Ramos (cell line): ENCODE measurements at regions not wholly inside any gene's neighbourhood (a gene's known extent, or its start where the extent isn't known, plus 50 kb on each side); places are given as distances from the start of the nearest gene placed in this dataset.

Experiments used
- in situ Hi-C: fragments of 300-500 bp; cut with MboI; formaldehyde crosslinking; loops from one replicate; pipeline ENCODE4 v1.14.3; 2022; ENCODE audit warnings: low sequenced_read_pairs; ENCODE audit not compliant: unreplicated experiment

DNA sequence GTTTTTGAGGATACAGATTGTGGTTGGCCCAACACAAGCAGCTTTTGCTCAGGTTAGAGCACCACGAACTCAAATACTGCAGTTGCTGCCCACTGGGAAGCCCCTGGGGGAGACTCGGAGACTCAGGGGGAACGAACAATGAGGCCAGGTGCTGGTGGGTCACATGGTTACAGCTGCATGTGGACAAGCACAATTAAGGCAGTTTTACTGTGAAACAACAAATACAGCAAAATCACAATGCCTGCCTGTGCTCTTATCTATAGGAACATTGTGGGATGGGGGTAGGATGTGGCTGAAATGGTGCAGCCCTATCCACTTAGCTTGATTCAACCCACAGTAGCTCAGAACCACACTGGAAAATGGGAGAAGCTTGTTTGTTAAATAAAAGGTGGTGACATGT lies 119.7 kb upstream of the SPATA13 start:
- in situ Hi-C loops = no loop called here

DNA sequence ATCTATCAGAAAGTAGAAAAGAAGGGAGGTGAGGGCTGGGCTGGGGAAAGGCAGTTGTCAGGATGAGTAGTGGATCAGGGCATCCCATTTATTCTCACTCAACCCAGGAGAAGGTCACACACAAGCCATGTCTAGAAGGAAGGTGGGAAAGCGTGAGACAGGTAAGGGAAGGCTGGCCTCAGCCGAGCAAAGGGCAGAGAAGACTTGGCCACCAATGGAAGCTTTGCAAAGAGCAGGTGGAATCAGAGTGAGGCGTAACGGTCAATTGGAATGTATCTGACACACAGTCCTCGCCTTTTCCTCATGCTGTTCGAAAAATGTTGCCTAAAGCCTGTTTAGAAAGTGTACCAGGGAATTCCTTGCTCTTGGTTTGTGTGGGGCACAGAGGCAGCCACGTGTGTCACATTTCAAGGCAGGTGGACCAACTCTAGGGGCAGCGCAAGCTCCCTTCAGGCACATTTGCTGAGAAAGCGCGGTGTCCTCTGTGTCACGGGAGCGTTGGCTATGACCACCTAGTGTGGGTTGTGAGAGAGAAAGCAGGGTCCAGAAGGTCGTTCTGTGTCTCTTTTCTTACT lies 118.8 kb upstream of the SPATA13 start:
- in situ Hi-C loops = no loop called here

DNA sequence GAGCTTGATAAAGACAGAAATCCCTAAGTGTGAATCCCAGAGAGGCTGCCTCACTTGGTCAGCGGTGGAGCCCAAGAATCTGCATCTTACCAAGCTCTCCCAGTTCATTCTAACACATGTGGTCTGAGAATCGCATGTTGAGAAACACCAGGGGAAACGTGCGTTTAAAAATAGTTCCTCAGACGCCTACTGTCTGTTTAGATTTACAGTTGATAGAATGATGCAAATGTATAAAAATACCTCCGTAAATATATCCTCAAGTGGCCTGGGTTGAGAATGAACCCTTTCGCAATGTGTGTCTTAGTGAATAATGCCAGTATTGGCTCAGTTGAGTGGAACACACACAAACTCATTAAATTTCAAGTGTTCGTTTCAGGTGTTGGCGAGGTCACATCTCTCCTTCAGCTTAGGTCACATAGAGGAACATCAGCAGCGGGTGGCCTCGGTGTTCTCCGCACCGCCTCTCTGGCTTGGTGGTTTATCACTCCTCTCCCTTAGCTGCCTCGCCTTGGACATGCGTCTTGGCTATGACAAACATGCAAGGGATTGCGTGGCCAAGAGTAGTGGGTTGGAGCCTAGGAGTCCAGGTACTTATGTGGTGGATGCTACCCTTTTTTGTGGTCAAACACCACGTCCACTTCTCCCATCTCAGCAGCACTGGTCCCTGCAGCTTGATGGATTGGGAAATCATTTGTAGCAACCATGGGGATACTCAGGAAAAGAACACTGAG lies 117.6 kb upstream of the SPATA13 start:
- in situ Hi-C loops = no loop called here

DNA sequence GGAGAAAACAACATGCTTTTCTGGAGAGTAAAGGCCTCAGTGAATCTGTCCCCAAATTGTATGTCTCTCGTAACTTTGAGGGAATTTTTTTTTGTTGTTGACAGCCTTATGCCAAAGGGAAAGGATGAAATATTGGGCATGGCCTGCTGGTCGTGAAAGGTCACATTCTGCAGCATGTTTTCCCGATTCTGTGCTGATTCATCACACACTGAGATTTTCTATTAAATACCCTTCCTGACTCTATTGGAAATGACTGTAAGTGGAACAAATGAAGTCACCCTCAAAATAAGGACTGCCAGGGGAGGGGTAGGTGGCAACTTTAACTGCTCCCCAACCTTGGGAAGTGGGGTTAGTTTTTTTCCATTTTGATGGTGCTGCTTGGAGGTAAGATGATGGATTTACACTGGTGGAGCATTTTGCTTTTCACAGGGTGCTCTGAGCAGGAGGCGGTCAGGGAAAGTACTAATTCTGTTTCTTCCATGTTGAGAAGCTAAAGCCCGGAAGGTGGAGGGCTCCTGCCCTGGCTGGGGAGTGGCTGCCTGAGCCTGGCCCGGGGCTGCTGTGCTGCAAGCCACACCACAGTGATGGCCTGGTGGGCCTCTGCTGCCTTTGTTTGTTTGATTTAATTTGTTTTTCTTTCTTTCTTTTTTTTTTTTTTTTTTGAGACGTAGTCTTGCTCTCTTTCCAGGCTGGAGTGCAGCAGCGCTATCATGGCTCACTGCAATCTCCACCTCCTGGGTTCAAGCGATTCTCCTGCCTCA lies 116.8 kb upstream of the SPATA13 start:
- in situ Hi-C loops = no loop called here

DNA sequence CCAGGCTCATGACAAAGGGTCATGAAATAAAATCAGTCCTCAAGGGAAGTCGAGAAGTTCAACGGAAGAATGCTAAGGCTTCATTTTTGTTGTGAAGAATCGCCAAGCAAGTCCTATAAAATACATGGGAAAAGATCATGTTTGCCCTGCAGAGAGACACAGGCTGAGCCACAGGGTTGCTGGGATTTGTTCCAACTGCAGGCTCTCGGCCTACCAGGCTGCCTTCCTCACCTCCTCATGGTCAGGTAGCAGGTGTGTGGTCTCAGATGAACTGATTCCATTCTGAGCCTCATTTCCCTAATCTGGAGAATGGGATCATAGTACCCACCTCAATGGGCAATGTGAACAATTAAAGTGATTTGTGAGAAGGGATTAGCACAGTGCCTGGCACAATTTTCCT lies 114.9 kb upstream of the SPATA13 start:
- in situ Hi-C loops = no loop called here

DNA sequence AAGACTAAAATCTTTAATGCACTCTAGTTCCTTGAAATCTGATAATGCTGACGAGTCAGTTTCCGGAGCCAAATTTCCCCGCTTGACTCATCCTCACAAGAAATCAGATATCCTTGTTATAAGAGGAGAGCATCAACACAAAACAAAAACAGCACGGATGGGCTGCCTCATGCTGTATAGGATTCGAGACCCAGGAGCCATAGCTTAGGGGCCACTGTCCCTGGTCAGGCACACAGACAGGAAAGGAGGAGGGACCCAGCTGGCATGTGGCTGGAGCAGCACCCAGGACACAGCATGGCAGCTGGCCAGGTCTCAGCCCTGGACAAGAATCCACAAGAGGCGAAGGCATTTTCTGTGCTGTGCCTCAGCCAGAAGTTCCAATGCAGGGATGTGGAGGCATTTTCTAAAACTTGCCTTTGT lies 110.2 kb upstream of the SPATA13 start:
- in situ Hi-C loops = loop anchor here (10.0 kb wide), 1 partner anchor 174 kb away; no protein-coding TSS in a partner anchor

DNA sequence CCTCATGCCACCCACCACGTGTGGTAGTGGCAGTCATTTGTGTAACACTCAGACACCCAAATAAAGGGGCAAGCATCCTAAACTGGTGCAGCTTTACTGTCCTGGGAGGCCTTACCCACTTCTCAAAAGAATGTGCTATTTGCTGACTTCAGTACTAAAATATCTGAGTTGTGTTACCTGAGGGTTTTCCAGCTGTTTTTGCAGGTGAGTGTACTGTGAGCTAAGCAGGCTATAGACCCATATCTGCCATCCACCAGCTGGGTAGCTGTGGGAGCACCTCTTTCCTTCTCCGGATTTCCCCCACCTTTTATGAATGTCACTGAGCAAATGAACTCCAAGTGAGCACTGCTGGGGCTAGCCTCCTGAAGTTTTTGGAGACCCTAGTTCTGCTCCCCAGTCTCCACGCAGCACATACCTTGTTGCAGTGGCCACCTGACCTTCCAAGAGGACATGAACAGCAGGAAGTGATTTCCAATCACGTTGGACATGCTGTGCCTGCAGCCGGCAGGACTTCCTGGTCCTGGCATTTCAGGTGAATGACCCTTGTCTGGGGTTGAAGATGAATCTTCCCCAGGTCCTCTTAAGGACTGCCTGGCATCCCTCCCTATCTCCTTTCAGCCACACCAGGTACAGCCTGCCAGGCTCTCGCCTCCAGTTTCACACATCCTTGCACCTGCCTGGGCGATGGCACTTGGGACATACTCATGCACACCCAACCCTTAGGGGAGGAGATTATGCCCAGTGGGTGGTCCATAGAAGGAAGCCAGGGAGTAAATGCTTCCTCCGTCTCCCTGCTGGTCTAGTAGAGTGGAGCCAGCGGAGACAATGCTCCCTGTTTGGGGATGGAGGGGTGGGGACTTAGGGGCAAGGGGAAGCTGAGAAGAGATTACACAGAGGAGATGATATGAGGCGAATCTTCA lies 109.5 kb upstream of the SPATA13 start:
- in situ Hi-C loops = loop anchor here (10.0 kb wide), 1 partner anchor 174 kb away; no protein-coding TSS in a partner anchor

DNA sequence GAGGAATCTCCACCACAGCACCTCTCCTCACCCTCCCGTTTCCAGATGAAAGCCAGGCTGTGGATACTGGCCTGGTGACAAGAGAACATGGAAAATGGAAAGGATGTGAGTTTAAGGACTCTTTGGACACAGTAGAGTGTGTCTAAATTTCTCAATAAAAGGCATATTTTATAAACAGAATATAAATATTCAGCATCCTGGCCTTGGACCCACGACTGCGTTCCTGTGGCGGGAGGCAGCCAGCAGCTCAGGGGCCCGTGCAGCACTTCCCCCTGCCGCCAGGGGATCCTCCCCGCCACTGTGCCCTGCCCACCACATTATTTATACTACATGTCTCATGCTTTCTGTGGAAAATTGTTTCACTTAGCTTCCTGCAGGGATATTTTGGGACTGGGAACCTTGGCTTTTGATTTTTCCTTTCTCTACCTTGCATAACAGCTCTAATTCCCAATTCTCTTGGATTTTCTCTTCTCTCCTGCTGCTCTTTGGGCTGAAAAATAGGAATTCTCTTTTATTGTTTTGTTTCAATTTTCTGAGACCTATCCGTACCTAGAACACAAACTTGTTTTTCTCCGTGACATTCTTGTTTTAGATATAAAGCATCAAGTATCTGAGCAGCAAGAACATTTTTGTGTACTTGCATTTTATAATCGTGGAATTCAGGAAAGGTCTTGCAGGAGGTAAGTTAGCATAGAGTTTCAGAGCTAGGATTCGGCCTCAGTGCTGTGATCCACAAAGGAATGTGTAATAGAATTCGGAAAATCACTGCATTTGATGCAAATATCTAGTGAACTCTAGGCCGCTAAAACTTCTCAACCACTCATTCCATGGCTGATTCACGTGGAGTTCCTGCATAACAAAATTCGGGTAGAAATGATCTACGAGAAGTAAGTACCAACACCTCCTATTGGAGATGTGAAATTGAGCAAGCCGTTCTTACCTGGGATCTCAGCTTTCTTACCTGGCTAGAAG lies 107.7 kb upstream of the SPATA13 start:
- in situ Hi-C loops = loop anchor here (10.0 kb wide), 1 partner anchor 172 kb away; no protein-coding TSS in a partner anchor

DNA sequence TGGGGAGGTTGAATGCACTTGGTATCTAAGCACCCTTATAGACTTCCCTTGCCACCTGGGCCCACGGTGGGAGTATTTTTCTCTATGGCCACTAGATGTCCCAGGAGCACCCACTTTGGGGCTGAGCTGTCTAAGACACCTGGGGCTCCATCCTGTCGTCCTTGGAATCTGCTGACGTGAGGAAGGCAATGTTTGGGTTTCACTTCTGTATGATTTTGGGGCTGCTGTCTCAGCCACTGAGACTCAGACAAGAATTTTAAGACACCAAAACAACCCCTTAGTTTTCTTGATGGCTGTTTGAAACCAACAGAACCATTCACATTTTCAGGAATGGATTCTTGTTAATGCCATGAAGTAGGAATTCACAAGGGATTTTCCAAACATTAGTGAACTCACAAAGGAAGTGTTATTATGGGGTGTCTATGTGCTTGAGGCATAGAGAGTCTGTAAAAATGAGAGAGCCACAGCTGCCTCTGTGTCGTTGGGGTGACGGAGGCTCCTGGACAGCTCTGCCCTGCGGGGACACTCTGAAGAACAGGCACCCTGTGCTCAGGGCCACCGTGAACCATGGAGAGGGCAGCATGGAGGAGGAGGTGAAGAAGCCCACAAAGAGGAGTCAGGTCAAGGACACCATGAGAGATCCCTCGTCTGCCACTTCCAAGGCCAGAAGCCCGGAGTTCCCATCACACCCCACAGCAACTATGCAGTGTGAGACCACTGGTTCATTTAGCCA lies 106.8 kb upstream of the SPATA13 start:
- in situ Hi-C loops = loop anchor here (10.0 kb wide), 1 partner anchor 171 kb away; no protein-coding TSS in a partner anchor

DNA sequence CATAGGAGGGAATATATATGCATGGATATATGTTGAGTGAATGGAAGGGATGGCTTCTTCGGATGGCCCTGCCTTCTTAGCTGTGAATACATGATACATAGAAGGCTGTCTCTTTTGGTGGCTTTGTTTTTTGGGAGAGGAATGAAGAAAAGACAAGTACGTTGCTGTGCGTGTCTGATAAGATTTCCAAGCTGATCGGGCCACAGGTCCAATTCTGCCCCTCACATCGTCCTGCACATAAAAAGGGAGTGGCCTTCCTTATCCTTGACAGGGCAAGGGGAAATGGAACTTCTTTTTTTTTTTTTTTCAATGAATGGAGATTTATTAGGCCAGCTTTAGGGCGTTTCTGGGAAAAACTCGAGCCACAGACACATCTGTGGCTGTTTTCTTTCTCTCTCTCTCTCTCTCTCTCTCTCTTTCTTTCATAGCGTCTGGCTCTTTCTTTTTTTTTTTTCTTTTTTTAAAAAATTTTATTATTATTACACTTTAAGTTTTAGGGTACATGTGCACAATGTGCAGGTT lies 103.8 kb upstream of the SPATA13 start:
- in situ Hi-C loops = loop anchor here (10.0 kb wide), 1 partner anchor 168 kb away; no protein-coding TSS in a partner anchor

DNA sequence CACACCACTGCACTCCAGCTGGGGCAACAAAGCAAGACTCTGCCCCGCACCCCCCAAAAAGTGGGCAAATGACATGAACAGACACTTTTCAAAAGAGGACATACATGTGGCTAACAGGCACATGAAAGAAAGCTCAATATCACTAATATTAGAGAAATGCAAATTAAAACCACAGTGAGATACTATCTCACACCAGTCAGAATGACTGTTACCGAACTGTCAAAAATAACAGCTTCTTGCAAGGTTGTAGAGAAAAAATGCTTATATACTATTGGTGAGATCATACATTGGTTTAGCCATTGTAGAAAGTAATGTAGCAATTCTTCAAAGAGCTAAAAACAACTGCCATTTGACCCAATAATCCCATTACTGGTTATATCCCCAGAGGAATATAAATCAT lies 99.5 kb upstream of the SPATA13 start:
- in situ Hi-C loops = no loop called here

DNA sequence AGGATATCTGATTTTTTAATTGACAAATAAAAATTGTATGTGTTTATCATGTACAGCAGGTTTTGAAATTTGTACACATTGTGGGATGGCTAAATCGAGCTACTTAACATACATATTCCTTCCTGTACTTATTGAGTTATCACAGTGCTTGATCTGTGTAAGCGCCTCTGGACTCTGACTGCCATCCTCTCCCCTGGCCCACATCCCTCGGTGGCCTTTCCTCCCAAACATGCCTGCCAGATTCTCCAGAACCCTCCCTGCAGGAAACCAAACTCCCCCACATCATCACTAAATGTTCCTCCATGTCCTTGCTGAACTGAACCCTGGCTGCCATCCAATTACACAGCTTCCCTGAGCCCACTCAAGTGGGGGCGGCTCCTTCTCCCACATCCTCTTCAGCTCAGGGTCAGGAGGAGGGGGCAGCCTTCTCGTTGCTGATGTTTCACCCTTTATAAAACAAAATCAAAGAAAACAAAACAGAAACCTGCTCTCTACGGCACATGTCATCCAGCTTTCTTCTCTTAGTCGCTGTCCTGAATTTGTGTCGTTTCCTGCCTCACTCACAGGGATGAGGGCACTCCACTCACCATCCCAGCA lies 97.1 kb upstream of the SPATA13 start:
- in situ Hi-C loops = no loop called here

DNA sequence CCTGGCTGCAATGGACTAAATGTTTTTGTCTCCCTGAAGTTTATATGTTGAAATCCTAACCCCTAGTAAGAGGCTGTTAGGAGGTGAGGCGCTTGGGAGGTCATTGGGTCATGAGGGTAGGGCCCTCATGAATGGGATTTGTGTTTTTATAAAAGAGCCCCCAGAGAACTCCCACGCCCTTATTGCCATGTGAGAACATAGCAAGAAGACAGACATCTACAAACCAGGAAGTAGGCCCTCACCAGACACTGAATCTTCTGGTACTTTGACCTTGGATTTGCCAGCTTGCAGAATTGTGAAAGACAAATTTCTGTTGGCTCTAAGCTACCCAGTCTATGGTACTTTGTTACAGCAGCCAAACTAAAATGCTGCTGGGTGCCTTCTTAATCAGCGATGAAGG lies 96.1 kb upstream of the SPATA13 start:
- in situ Hi-C loops = no loop called here

DNA sequence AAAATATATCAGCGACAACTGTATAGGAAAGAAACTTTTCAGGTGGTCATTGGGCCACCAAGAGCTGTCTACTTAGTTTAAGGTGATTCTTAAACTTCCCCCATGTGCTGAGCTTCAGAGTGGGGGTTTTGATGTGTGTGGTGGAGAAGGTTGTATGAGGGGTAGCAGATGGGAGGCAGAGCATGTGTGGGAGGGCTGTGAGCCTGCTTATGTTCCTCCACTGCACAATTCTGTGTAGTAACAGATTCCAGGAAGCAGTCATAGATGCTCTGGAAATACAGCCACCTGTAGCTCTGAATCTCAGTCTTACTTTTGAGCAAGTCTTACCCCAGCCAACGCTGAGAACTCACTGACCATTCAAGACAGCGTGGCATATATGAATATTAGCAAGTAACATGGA lies 95.3 kb upstream of the SPATA13 start:
- in situ Hi-C loops = no loop called here

DNA sequence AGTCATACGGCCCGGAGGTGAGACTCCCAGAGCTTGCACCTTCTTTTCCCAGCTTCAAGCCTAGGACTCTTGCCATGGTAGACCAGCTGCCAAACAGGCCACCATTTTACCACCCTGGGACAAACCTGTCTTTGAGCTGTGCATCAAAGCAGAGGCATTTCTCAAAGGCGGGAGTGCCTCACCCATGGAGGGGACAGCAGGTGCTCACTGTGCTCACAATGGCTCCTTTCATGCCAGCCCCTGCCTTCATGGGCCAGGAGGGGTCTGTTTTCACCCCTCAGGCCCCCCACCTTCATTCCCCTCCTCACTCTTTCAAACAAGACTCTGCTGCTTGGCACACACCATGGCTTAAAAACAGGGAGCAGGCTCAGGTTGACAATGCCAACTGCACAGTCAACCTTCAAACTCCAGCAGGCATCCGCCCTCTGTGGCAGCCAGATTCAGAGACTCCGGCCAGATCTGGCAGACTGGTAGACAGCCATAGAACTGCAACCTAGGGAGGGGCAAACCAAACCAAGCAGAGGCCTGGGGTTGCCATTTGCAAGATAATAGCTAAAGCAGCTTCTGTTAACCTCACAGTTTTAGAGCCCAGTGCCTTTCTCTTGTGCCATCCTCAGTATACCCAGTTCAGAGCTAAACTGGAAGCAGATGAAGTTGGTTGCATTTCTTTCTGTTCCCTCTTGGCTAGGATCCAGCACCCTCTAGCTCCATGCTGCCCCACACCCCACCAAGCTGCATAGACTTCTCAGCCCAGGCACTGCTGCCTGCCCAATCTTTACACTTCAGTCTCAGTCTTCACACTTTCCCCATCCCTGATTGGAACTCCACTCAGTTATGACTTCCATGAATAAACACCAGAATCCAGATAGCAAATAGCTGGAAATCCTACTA lies 93.9 kb upstream of the SPATA13 start:
- in situ Hi-C loops = no loop called here

DNA sequence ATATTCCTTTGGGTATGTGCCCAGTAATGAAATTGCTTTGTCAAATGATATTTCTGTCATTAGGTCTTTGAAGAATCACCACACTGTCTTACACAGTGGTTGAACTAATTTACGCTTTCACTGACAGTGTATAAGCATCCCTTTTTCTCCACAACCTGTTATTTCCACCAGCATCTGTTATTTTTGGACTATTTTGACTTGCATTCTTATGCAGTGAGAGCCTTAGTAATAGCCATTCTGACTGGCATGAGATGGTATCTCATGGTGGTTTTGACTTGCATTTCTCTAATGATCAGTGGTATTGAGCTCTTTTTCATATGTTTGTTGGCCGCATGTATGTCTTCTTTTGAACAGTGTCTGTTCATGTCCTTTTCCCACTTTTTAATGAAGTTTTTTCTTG lies 92.0 kb upstream of the SPATA13 start:
- in situ Hi-C loops = no loop called here

DNA sequence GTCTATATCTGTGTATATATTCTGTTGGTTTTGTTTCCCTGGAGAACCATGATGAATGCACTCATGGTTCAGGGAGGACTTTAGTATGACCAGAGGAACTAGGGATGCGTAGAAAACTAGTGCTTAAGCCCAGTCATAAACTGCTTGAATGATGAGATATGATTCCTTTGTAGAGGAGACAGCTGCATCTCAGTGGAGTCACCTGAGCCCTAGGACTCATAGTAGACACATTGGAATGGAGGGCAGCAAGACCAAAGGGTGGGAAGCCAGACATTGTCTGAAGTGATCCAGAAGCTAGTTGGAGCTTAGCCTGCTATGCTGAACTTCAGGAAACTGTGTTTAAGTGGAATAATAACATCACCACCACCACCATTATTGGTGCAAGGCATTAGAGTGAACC lies 89.5 kb upstream of the SPATA13 start:
- in situ Hi-C loops = no loop called here
